ENCODE measurements at regions not wholly inside any gene's neighbourhood (a gene's known extent, or its start where the extent isn't known, plus 50 kb on each side); places are given as distances from the start of the nearest gene placed in this dataset.
A peak's percentile ranks its signal among the peaks of the same experiment; 100 is the strongest.

DNA sequence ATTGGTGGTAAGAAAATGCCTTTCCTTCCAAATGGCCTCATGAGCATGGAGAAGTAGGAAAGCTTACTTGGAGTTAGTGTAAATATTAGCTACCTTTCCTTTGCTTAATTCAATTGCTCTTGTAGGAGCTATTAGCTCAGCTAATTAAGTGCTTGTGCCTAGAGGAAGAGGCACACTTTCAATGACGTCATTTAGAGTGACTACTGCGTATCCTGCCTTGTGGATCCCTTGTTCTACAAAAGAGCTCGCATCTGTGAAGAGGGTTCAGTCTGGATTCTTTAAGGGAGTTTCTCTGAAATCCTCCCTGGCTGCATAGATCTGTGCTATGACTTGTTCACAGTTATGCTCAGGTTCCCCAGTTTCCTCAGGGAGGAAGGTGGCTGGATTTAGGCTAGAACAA lies 122.5 kb upstream of the SPHKAP start:
- no peak overlapping the region for H3K27ac Mint-ChIP-seq
- no peaks in the 10 kb centered on the region for H3K27me3 Mint-ChIP-seq
- no peak for DNase-seq (ENCODE audit: low spot score, unreplicated experiment)
- TF ChIP-seq, protein P1, sequence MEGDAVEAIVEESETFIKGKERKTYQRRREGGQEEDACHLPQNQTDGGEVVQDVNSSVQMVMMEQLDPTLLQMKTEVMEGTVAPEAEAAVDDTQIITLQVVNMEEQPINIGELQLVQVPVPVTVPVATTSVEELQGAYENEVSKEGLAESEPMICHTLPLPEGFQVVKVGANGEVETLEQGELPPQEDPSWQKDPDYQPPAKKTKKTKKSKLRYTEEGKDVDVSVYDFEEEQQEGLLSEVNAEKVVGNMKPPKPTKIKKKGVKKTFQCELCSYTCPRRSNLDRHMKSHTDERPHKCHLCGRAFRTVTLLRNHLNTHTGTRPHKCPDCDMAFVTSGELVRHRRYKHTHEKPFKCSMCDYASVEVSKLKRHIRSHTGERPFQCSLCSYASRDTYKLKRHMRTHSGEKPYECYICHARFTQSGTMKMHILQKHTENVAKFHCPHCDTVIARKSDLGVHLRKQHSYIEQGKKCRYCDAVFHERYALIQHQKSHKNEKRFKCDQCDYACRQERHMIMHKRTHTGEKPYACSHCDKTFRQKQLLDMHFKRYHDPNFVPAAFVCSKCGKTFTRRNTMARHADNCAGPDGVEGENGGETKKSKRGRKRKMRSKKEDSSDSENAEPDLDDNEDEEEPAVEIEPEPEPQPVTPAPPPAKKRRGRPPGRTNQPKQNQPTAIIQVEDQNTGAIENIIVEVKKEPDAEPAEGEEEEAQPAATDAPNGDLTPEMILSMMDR (IDR thresholded peaks at IDR 0.05; ENCODE audit: unreplicated experiment), result no peak
- no peaks in the 10 kb centered on the region for H3K9me3 Mint-ChIP-seq (ENCODE audit: low read depth)
- no peaks in the 10 kb centered on the region for H3K36me3 Mint-ChIP-seq (ENCODE audit: insufficient read depth)
- no peaks in the 10 kb centered on the region for H3K4me1 Mint-ChIP-seq (ENCODE audit: low read depth)
- no peak overlapping the region for H3K4me3 Mint-ChIP-seq (ENCODE audit: low read depth)

DNA sequence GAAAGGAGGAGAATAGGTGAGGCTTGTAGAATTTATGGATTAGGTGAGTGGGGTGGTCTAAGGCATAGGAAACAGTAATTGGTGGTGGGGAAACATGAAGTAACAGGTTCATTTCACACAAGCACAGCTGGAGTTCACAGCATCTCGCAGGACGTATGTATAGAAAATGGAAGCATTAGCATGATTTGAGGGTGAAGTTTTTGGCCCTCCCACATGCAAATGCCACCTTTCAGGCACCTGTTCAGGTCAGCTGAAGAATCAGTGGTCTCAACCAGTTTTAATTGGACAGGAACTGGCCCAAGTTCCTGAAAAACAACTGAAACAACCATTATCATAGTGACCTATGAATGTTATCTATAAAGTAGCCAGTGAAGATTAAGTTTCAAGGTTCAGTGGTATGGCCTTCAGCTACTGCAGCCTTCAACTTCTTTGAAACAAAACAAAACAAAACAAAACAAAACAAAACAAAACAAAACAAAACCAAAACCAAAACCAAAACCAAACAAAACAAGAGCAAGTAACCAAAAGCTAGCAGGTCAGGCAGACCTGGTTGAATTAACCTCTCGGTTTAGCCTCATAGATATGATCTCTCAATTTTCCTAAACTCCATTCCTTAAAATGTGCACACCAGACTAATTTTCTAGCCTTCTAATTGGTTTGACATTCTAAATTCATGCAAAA lies 102.1 kb upstream of the SPHKAP start:
- no peaks in the 10 kb centered on the region for H3K27me3 Mint-ChIP-seq
- no peaks in the 10 kb centered on the region for H3K9me3 Mint-ChIP-seq (ENCODE audit: low read depth)
- no peak for DNase-seq (ENCODE audit: low spot score, unreplicated experiment)
- no peak overlapping the region for H3K4me3 Mint-ChIP-seq (ENCODE audit: low read depth)
- TF ChIP-seq, protein P1 (IDR thresholded peaks at IDR 0.05; ENCODE audit: unreplicated experiment), result no peak
- H3K36me3 Mint-ChIP-seq (ENCODE audit: insufficient read depth), result no peaks in the 10 kb centered on the region
- no peaks in the 10 kb centered on the region for H3K4me1 Mint-ChIP-seq (ENCODE audit: low read depth)
- H3K27ac Mint-ChIP-seq, result peak overlapping the region; percentile 25

DNA sequence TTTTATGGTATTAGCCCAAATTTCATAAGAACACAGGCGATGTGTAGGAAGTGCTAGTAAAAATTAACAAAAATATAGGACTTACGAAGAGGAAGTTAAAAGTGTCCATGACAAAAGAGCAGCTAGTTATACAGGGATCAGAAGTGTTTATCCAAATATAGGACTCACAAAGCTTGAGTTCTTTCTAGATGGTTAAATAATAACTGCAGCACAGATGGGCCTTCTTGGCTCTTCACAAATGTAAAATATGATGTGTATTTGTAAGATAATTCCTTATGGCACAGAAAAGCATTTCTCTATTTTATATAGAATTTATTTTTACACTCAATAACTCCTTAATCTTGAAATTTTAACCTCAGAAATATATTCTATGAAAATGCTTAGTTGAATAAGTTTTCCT lies 100.9 kb upstream of the SPHKAP start:
- H3K4me1 Mint-ChIP-seq (ENCODE audit: low read depth), result no peaks in the 10 kb centered on the region
- no peaks in the 10 kb centered on the region for H3K9me3 Mint-ChIP-seq (ENCODE audit: low read depth)
- no peak overlapping the region for H3K4me3 Mint-ChIP-seq (ENCODE audit: low read depth)
- no peak for DNase-seq (ENCODE audit: low spot score, unreplicated experiment)
- TF ChIP-seq, protein P1 (IDR thresholded peaks at IDR 0.05; ENCODE audit: unreplicated experiment), result no peak
- no peaks in the 10 kb centered on the region for H3K27me3 Mint-ChIP-seq
- no peak overlapping the region for H3K27ac Mint-ChIP-seq
- H3K36me3 Mint-ChIP-seq (ENCODE audit: insufficient read depth), result no peaks in the 10 kb centered on the region

DNA sequence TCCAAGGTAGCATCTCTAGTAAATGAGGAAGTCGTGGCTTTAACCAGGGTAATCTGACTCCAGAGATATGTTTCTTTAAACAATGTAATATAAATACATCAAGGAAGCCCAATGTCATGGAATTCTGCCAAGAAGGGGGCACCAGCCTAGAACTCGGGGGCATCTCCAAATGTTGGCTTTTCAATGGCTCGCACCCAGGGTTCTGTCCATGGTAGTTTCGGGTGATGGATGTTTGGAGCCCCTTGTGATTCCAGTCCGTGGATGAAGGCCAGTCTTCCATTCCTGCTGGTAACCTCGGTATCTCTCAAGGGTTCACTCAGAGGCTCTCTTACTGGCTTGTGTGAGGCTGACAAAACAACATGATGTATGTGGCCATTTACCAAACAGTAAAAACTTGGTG lies 91.7 kb upstream of the SPHKAP start:
- no peaks in the 10 kb centered on the region for H3K4me1 Mint-ChIP-seq (ENCODE audit: low read depth)
- H3K27ac Mint-ChIP-seq, result no peak overlapping the region
- no peaks in the 10 kb centered on the region for H3K27me3 Mint-ChIP-seq
- H3K9me3 Mint-ChIP-seq (ENCODE audit: low read depth), result no peaks in the 10 kb centered on the region
- H3K4me3 Mint-ChIP-seq (ENCODE audit: low read depth), result no peak overlapping the region
- H3K36me3 Mint-ChIP-seq (ENCODE audit: insufficient read depth), result no peaks in the 10 kb centered on the region
- DNase-seq (ENCODE audit: low spot score, unreplicated experiment), result no peak
- TF ChIP-seq, protein P1 (IDR thresholded peaks at IDR 0.05; ENCODE audit: unreplicated experiment), result no peak

DNA sequence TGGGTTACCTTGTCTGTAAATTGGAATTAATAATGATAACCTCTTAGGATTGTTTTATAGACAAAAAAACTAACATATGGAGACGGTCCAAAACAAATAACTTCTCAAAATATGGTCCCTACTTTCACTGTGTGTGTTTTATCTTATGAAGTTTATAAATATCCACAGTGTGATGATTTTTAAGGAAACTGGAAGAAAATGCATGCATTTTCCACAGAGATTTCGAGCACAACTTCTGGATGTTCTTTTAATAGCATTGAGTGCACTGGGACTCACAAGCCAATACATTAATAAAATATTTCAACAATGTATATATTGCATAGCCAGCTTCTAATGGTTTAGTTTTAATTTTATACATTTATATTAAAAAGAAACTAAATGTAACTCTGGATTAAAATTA lies 87.9 kb upstream of the SPHKAP start:
- no peak overlapping the region for H3K4me3 Mint-ChIP-seq (ENCODE audit: low read depth)

More for the DNA sequence above, 87.9 kb upstream of the SPHKAP start:
- Mint-ChIP-seq H3K27ac (no peak overlapping the region), H3K4me1 (ENCODE audit: low read depth) (no peaks in the 10 kb centered on the region), H3K27me3 (no peaks in the 10 kb centered on the region), H3K36me3 (ENCODE audit: insufficient read depth) (no peaks in the 10 kb centered on the region), H3K9me3 (ENCODE audit: low read depth) (no peaks in the 10 kb centered on the region)
- TF ChIP-seq, protein P1 (IDR thresholded peaks at IDR 0.05; ENCODE audit: unreplicated experiment), result no peak
- no peak for DNase-seq (ENCODE audit: low spot score, unreplicated experiment)

All from progenitor cell of endocrine pancreas (in vitro differentiated cells).